ENCODE measurements at regions not wholly inside any gene's neighbourhood (a gene's known extent, or its start where the extent isn't known, plus 50 kb on each side); places are given as distances from the start of the nearest gene placed in this dataset.

GRCh38 chr18:33517950-33518349, 60.1 kb upstream of the ASXL3 start:
- TF ChIP-seq CBFB (CRISPR knock-in tag; IDR thresholded peaks at IDR 0.05; ENCODE audit: low read depth) (no peak), NFATC4 (CRISPR knock-in tag; IDR thresholded peaks at IDR 0.05) (no peak), RELA (CRISPR knock-in tag; IDR thresholded peaks at IDR 0.05; ENCODE audit: borderline replicate concordance) (no peak), TEAD1 (CRISPR knock-in tag; IDR thresholded peaks at IDR 0.05) (no peak), NFE2L1 (CRISPR knock-in tag; IDR thresholded peaks at IDR 0.05) (no peak), ATF3 (CRISPR knock-in tag; conservative IDR thresholded peaks at IDR 0.05) (no peak), ATF2 (CRISPR knock-in tag; IDR thresholded peaks at IDR 0.05; ENCODE audit: borderline replicate concordance, low read depth) (no peak), TCF7 (CRISPR knock-in tag; IDR thresholded peaks at IDR 0.05; ENCODE audit: low read depth) (no peak), MYBL2 (CRISPR knock-in tag; IDR thresholded peaks at IDR 0.05) (no peak), EMX1 (CRISPR knock-in tag; IDR thresholded peaks at IDR 0.05) (no peak), OVOL2 (CRISPR knock-in tag; IDR thresholded peaks at IDR 0.05; ENCODE audit: borderline replicate concordance) (no peak), FOXP4 (CRISPR knock-in tag; IDR thresholded peaks at IDR 0.05) (no peak), ZNF219 (CRISPR knock-in tag; IDR thresholded peaks at IDR 0.05; ENCODE audit: borderline replicate concordance) (no peak), IRF2 (CRISPR knock-in tag; IDR thresholded peaks at IDR 0.05; ENCODE audit: borderline replicate concordance, low read depth) (no peak)
- TF ChIP-seq, protein P1, sequence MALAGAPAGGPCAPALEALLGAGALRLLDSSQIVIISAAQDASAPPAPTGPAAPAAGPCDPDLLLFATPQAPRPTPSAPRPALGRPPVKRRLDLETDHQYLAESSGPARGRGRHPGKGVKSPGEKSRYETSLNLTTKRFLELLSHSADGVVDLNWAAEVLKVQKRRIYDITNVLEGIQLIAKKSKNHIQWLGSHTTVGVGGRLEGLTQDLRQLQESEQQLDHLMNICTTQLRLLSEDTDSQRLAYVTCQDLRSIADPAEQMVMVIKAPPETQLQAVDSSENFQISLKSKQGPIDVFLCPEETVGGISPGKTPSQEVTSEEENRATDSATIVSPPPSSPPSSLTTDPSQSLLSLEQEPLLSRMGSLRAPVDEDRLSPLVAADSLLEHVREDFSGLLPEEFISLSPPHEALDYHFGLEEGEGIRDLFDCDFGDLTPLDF (CRISPR knock-in tag; IDR thresholded peaks at IDR 0.05): no peak
- TF ChIP-seq, protein P2, sequence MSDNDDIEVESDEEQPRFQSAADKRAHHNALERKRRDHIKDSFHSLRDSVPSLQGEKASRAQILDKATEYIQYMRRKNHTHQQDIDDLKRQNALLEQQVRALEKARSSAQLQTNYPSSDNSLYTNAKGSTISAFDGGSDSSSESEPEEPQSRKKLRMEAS (CRISPR knock-in tag; IDR thresholded peaks at IDR 0.05): no peak
- TF ChIP-seq, protein P3, sequence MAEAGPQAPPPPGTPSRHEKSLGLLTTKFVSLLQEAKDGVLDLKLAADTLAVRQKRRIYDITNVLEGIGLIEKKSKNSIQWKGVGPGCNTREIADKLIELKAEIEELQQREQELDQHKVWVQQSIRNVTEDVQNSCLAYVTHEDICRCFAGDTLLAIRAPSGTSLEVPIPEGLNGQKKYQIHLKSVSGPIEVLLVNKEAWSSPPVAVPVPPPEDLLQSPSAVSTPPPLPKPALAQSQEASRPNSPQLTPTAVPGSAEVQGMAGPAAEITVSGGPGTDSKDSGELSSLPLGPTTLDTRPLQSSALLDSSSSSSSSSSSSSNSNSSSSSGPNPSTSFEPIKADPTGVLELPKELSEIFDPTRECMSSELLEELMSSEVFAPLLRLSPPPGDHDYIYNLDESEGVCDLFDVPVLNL (CRISPR knock-in tag; IDR thresholded peaks at IDR 0.05; ENCODE audit: borderline replicate concordance, low read depth): no peak
- no peak for DNase-seq (ENCODE audit: low spot score)
- no peaks in the 10 kb centered on the region; the same call in 1 of the 2 replicates for H3K27me3 Mint-ChIP-seq (ENCODE audit: low read depth)
- H3K27ac Mint-ChIP-seq: no peak overlapping the region
- no peak overlapping the region for H3K4me3 Mint-ChIP-seq
- H3K9me3 Mint-ChIP-seq: peaks cover 49% of the 10 kb centered on the region
- peaks cover 26% of the 10 kb centered on the region for H3K36me3 Mint-ChIP-seq
- peaks cover 5% of the 10 kb centered on the region for H3K4me1 Mint-ChIP-seq
- ChIA-PET CTCF (no interaction called here), POLR2A (no interaction called here)
- ATAC-seq: no peak

- ChIA-PET CTCF (interaction anchor here (0.7 kb wide), 1 partner anchor 11 kb away, joined by 3 read pairs; no protein-coding TSS in a partner anchor), POLR2A (no interaction called here)
- ATAC-seq (no peak), DNase-seq (ENCODE audit: low spot score) (no peak)
- H3K27ac Mint-ChIP-seq: no peak overlapping the region
- H3K4me3 Mint-ChIP-seq: no peak overlapping the region
- peaks cover 28% of the 10 kb centered on the region for H3K36me3 Mint-ChIP-seq
- no peaks in the 10 kb centered on the region for H3K4me1 Mint-ChIP-seq
- H3K27me3 Mint-ChIP-seq (ENCODE audit: low read depth): no peaks in the 10 kb centered on the region; the same call in 1 of the 2 replicates
- H3K9me3 Mint-ChIP-seq: peaks cover 53% of the 10 kb centered on the region
- no peak for TF ChIP-seq FOXP1 (CRISPR knock-in tag; IDR thresholded peaks at IDR 0.05; ENCODE audit: borderline replicate concordance)
- TF ChIP-seq ATF6 (CRISPR knock-in tag; IDR thresholded peaks at IDR 0.05): no peak
- TF ChIP-seq MXD4 (CRISPR knock-in tag; IDR thresholded peaks at IDR 0.05; ENCODE audit: borderline replicate concordance): no peak
- no peak for TF ChIP-seq ZNF532 (CRISPR knock-in tag; IDR thresholded peaks at IDR 0.05; ENCODE audit: borderline replicate concordance)
- TF ChIP-seq ATF1 (CRISPR knock-in tag; IDR thresholded peaks at IDR 0.05): no peak
- TF ChIP-seq NFYB (CRISPR knock-in tag; conservative IDR thresholded peaks at IDR 0.05; ENCODE audit: low read depth): no peak
- no peak for TF ChIP-seq RELA (CRISPR knock-in tag; IDR thresholded peaks at IDR 0.05; ENCODE audit: borderline replicate concordance)
These were observed 65.0 kb upstream of the ASXL3 start for GRCh38 chr18:33513027-33513426.
